Neural cell (in vitro differentiated cells): ENCODE measurements at regions not wholly inside any gene's neighbourhood (a gene's known extent, or its start where the extent isn't known, plus 50 kb on each side); places are given as distances from the start of the nearest gene placed in this dataset.

Experiments
- H2AFZ ChIP-seq: fragments of 200-600, 300-800 bp; sonication (generic), shearing (Covaris generic); 2 replicates; pipeline ENCODE4 v1.6.0; 2014; ENCODE audit warnings: low read depth, mild to moderate bottlenecking, antibody characterized with exemption, low read length, moderate library complexity
- H3F3A ChIP-seq: fragments of 200-600 bp; shearing (Covaris generic); 2 replicates; pipeline ENCODE4 v1.6.1; 2016; ENCODE audit warnings: mild to moderate bottlenecking, moderate library complexity, mixed read lengths, antibody characterized with exemption, low read length; ENCODE audit not compliant: insufficient read depth, poor library complexity, severe bottlenecking
- H3K27ac ChIP-seq: fragments of 200-600, 300-800 bp; sonication (generic), shearing (Covaris generic); 2 replicates; pipeline ENCODE4 v1.5.1; 2014; ENCODE audit warnings: mild to moderate bottlenecking, low read length, moderate library complexity
- H3K27me3 ChIP-seq: fragments of 300-800, 200-600 bp; sonication (generic), shearing (Covaris generic); 2 replicates; pipeline ENCODE4 v1.6.0; 2014; ENCODE audit warnings: mild to moderate bottlenecking, low read depth, low read length, moderate library complexity; ENCODE audit not compliant: insufficient read depth
- H3K36me3 ChIP-seq: fragments of 300-800, 200-600 bp; sonication (generic), shearing (Covaris generic); 2 replicates; pipeline ENCODE4 v1.5.1; 2014; ENCODE audit warnings: mild to moderate bottlenecking, antibody characterized with exemption, low read length, moderate library complexity; ENCODE audit not compliant: insufficient read depth
- H3K4me2 ChIP-seq: fragments of 300-800, 200-600 bp; sonication (generic), shearing (Covaris generic); 2 replicates; pipeline ENCODE4 v1.6.0; 2014; ENCODE audit warnings: mild to moderate bottlenecking, low read length
- H3K4me3 ChIP-seq: fragments of 300-800, 200-600 bp; sonication (generic), shearing (Covaris generic); 2 replicates; pipeline ENCODE4 v1.5.1; 2014; ENCODE audit warnings: mild to moderate bottlenecking, low read length, moderate library complexity
- H3K79me2 ChIP-seq: fragments of 200-600 bp; shearing (Covaris generic); replicated peaks from 2 replicates; pipeline ENCODE4 v1.6.0; 2014; ENCODE audit warnings: mild to moderate bottlenecking, low read length, moderate library complexity; ENCODE audit not compliant: insufficient read depth
- H3K9ac ChIP-seq: fragments of 300-800, 200-600 bp; sonication (generic), shearing (Covaris generic); 2 replicates; pipeline ENCODE4 v1.6.1; 2016; ENCODE audit warnings: mild to moderate bottlenecking, low read length, mixed read lengths
- H3K9me2 ChIP-seq: fragments of 200-600 bp; shearing (Covaris generic); 2 replicates; pipeline ENCODE4 v1.6.1; 2016; ENCODE audit warnings: mild to moderate bottlenecking, low read length, mixed read lengths; ENCODE audit not compliant: insufficient read depth
- H3K9me3 ChIP-seq: fragments of 200-600, 300-800 bp; sonication (generic), shearing (Covaris generic); 2 replicates; pipeline ENCODE4 v1.6.1; 2016; ENCODE audit warnings: mild to moderate bottlenecking, mixed run types, low read length, moderate library complexity, mixed read lengths
- H4K20me1 ChIP-seq: fragments of 200-600 bp; shearing (Covaris generic); 2 replicates; pipeline ENCODE4 v1.6.1; 2016; ENCODE audit warnings: mild to moderate bottlenecking, mixed run types; ENCODE audit not compliant: insufficient read depth
- EP300 ChIP-seq: fragments of 450-650 bp; conservative IDR thresholded peaks from 2 replicates; pipeline ENCODE4 v1.6.1; 2014; ENCODE audit warnings: antibody characterized with exemption, mild to moderate bottlenecking, moderate library complexity; ENCODE audit not compliant: poor library complexity, severe bottlenecking
- EZH2 ChIP-seq: fragments of 200-600, 300-800 bp; shearing (Covaris generic), sonication (generic); IDR thresholded peaks from 2 replicates; pipeline ENCODE4 v1.6.1; 2014; ENCODE audit warnings: antibody characterized with exemption, low read length, borderline replicate concordance, mild to moderate bottlenecking; ENCODE audit not compliant: insufficient read depth, poor library complexity, severe bottlenecking
- MXI1 ChIP-seq: fragments of 450-650 bp; conservative IDR thresholded peaks from 2 replicates; pipeline ENCODE4 v1.6.1; 2014; ENCODE audit warnings: antibody characterized with exemption, mild to moderate bottlenecking; ENCODE audit not compliant: poor library complexity, severe bottlenecking
- POLR2AphosphoS5 ChIP-seq: IDR thresholded peaks from 2 replicates; pipeline ENCODE4 v1.6.1; 2012
- RAD21 ChIP-seq: fragments of 450-650 bp; conservative IDR thresholded peaks from 2 replicates; pipeline ENCODE4 v1.6.1; 2014; ENCODE audit warnings: antibody characterized with exemption, mild to moderate bottlenecking, moderate library complexity
- REST ChIP-seq: IDR thresholded peaks from 2 replicates; pipeline ENCODE4 v1.6.1; 2012; ENCODE audit warnings: borderline replicate concordance
- SMC3 ChIP-seq: fragments of 450-650 bp; conservative IDR thresholded peaks from 2 replicates; pipeline ENCODE4 v1.6.1; 2014; ENCODE audit warnings: antibody characterized with exemption, mild to moderate bottlenecking, moderate library complexity; ENCODE audit not compliant: poor library complexity
- TAF1 ChIP-seq: IDR thresholded peaks from 2 replicates; pipeline ENCODE4 v1.6.1; 2012; ENCODE audit warnings: low read depth
- TF ChIP-seq, protein P1 (sequence below): fragments of 450-650 bp; IDR thresholded peaks from 2 replicates; pipeline ENCODE4 v1.5.1; 2014; ENCODE audit warnings: antibody characterized with exemption, mild to moderate bottlenecking, moderate library complexity; ENCODE audit not compliant: poor library complexity, severe bottlenecking

DNA sequence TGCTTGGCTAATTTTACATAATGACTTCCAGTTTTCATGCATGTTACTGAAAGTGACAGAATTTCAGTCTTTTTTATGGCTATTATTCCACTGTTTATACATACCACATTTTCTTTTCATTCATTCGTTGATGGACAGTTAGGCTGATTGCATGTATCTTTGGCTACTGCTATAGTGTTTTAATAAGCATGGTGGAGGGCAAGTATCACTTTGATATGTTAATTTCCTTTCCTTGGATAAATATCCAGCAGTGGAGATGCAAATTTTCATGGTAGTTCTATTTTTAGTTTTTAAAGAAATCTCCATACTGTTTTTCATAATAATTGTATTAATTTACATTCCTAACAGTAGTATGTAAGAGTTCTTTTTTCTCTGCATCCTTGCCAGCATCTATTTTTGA, 297.9 kb downstream of the PRR16 start:
- Histone ChIP-seq H3K36me3 (no peaks in the 10 kb centered on the region), H4K20me1 (no peaks in the 10 kb centered on the region), H2AFZ (no peak overlapping the region), H3K79me2 (no peaks in the 10 kb centered on the region), H3K9me2 (no peaks in the 10 kb centered on the region), H3K4me2 (no peak overlapping the region), H3K27me3 (no peaks in the 10 kb centered on the region), H3F3A (no peaks in the 10 kb centered on the region), H3K9me3 (no peaks in the 10 kb centered on the region), H3K27ac (no peak overlapping the region), H3K9ac (no peak overlapping the region), H3K4me3 (no peak overlapping the region)
- TF ChIP-seq, protein P1, sequence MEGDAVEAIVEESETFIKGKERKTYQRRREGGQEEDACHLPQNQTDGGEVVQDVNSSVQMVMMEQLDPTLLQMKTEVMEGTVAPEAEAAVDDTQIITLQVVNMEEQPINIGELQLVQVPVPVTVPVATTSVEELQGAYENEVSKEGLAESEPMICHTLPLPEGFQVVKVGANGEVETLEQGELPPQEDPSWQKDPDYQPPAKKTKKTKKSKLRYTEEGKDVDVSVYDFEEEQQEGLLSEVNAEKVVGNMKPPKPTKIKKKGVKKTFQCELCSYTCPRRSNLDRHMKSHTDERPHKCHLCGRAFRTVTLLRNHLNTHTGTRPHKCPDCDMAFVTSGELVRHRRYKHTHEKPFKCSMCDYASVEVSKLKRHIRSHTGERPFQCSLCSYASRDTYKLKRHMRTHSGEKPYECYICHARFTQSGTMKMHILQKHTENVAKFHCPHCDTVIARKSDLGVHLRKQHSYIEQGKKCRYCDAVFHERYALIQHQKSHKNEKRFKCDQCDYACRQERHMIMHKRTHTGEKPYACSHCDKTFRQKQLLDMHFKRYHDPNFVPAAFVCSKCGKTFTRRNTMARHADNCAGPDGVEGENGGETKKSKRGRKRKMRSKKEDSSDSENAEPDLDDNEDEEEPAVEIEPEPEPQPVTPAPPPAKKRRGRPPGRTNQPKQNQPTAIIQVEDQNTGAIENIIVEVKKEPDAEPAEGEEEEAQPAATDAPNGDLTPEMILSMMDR: no peak
- TF ChIP-seq SMC3: no peak
- TF ChIP-seq EZH2: no peak
- TF ChIP-seq TAF1: no peak
- TF ChIP-seq RAD21: no peak
- no peak for TF ChIP-seq REST
- no peak for TF ChIP-seq EP300
- TF ChIP-seq MXI1: no peak
- TF ChIP-seq POLR2AphosphoS5: no peak

- H3K36me3 ChIP-seq: no peaks in the 10 kb centered on the region
- no peaks in the 10 kb centered on the region for H4K20me1 ChIP-seq
- no peaks in the 10 kb centered on the region for H3K27me3 ChIP-seq
- H3K4me3 ChIP-seq: no peak overlapping the region
- no peaks in the 10 kb centered on the region for H3K9me3 ChIP-seq
- TF ChIP-seq, protein P1: no peak
- TF ChIP-seq RAD21 (no peak), TAF1 (no peak), POLR2AphosphoS5 (no peak), SMC3 (no peak), REST (no peak), MXI1 (no peak), EZH2 (no peak), EP300 (no peak)
- no peaks in the 10 kb centered on the region for H3K9me2 ChIP-seq
- no peaks in the 10 kb centered on the region for H3F3A ChIP-seq
- H3K9ac ChIP-seq: no peak overlapping the region
- no peak overlapping the region for H3K4me2 ChIP-seq
- H3K79me2 ChIP-seq: no peaks in the 10 kb centered on the region
- no peak overlapping the region for H2AFZ ChIP-seq
- H3K27ac ChIP-seq: no peak overlapping the region
Measured at GRCh38 chr5:120765189-120765588, 301.1 kb downstream of the PRR16 start.
